ENCODE measurements at regions not wholly inside any gene's neighbourhood (a gene's known extent, or its start where the extent isn't known, plus 50 kb on each side); places are given as distances from the start of the nearest gene placed in this dataset.
"Not testable (repeated sequence)": the region's sequence is repeated elsewhere in the genome, so short reads cannot be mapped to it uniquely, and the experiment has no call there.

- DNase-seq = no peak
Measured at GRCh38 chr6:112401083-112401482, 54.0 kb downstream of the RFPL4B start.

GRCh38 chr6:112407101-112407590, 60.0 kb downstream of the RFPL4B start:
- DNase-seq = no peak

- DNase-seq = no peak
Measured at GRCh38 chr6:112408522-112408921, 61.4 kb downstream of the RFPL4B start.

- DNase-seq = peak; percentile 3
Measured at GRCh38 chr6:112409311-112409710, 62.2 kb downstream of the RFPL4B start.

- DNase-seq = no peak
Measured at GRCh38 chr6:112413780-112414179, 66.7 kb downstream of the RFPL4B start.

GRCh38 chr6:112415366-112415765, 68.2 kb downstream of the RFPL4B start:
- no peak for DNase-seq

GRCh38 chr6:112416866-112417265, 69.7 kb downstream of the RFPL4B start:
- no peak for DNase-seq

GRCh38 chr6:112427011-112427410, 79.9 kb downstream of the RFPL4B start:
- DNase-seq = not testable (repeated sequence)

GRCh38 chr6:112427499-112427898, 80.4 kb downstream of the RFPL4B start:
- no peak for DNase-seq

- DNase-seq = no peak
Measured at GRCh38 chr6:112428477-112428876, 81.3 kb downstream of the RFPL4B start.

- peak; percentile 39 for DNase-seq
Measured at GRCh38 chr6:112429226-112429625, 82.1 kb downstream of the RFPL4B start.

- no peak for DNase-seq
Measured at GRCh38 chr6:112431803-112432202, 84.7 kb downstream of the RFPL4B start.

GRCh38 chr6:112432853-112433252, 85.7 kb downstream of the RFPL4B start:
- DNase-seq = no peak

GRCh38 chr6:112433457-112433856, 86.3 kb downstream of the RFPL4B start:
- no peak for DNase-seq

- DNase-seq = no peak
Measured at GRCh38 chr6:112434896-112435435, 87.8 kb downstream of the RFPL4B start.

- no peak for DNase-seq
Measured at GRCh38 chr6:112437058-112437457, 89.9 kb downstream of the RFPL4B start.

- no peak for DNase-seq
Measured at GRCh38 chr6:112439010-112439409, 91.9 kb downstream of the RFPL4B start.

GRCh38 chr6:112439432-112439831, 92.3 kb downstream of the RFPL4B start:
- DNase-seq = no peak

- no peak for DNase-seq
Measured at GRCh38 chr6:112441607-112442006, 94.5 kb downstream of the RFPL4B start.

- peak; percentile 82 for DNase-seq
Measured at GRCh38 chr6:112443179-112444065, 96.3 kb downstream of the RFPL4B start.

- not testable (repeated sequence) for DNase-seq
Measured at GRCh38 chr6:112448786-112449185, 101.7 kb downstream of the RFPL4B start.

GRCh38 chr6:112450663-112451062, 103.5 kb downstream of the RFPL4B start:
- no peak for DNase-seq

GRCh38 chr6:112457886-112458285, 110.8 kb downstream of the RFPL4B start:
- no peak for DNase-seq

GRCh38 chr6:112459758-112460304, 112.7 kb downstream of the RFPL4B start:
- no peak for DNase-seq

All from HCEC 1CT (cell line).